ENCODE measurements at regions not wholly inside any gene's neighbourhood (a gene's known extent, or its start where the extent isn't known, plus 50 kb on each side); places are given as distances from the start of the nearest gene placed in this dataset.

DNA sequence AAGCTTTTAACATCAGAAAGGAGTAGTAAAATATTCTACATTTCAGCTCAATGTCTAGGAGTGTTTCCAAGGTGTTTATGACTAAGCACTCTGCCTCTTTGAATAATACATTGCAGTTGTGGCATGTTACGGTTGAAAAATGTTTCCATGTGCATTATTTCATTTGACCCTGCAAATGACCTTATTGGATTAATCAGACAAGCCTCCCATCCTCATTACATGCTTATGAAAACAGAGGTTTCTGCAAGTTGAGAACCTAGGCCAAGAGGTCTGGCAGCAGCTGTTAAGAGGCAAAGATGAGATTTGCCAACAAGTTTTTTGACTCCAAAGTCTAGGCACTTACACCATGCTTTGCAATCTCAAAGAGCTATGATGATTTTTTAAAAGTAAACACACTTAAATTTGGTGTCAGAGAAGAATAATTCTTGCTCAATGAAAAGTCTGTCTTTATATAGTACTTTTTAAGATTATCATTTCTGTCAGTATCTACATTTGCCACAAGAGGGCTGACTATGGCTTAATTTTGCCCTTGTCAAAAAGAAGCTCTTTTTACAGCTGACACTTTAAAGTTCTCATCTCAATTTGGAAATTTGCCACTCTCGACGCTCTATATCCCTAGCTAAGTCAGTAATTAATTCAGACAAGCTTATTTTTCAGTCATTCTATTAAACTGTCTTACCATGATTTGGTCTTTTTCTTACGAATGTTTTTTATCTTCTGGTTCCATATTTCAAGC, 260.6 kb downstream of the PAX3 start:
- intact Hi-C loops (cut with DNase I) = no loop called here
- H3K4me3 ChIP-seq = no peak overlapping the region
- H3K9me3 ChIP-seq = no peaks in the 10 kb centered on the region
- H3K27ac ChIP-seq = no peak overlapping the region
- TF ChIP-seq CTCF (IDR thresholded peaks at IDR 0.05) = no peak
- no peaks in the 10 kb centered on the region for H3K27me3 ChIP-seq
- H3K4me1 ChIP-seq = no peaks in the 10 kb centered on the region
- no peak for DNase-seq (ENCODE audit: low spot score in 2 of 2)
- no peaks in the 10 kb centered on the region for H3K36me3 ChIP-seq

GRCh38 chr2:222037211-222037610, 261.6 kb downstream of the PAX3 start:
- Histone ChIP-seq H3K4me1 (no peaks in the 10 kb centered on the region), H3K4me3 (no peak overlapping the region), H3K27me3 (no peaks in the 10 kb centered on the region), H3K36me3 (no peaks in the 10 kb centered on the region), H3K9me3 (no peaks in the 10 kb centered on the region), H3K27ac (no peak overlapping the region)
- intact Hi-C loops (cut with DNase I) = no loop called here
- TF ChIP-seq CTCF (IDR thresholded peaks at IDR 0.05) = no peak
- DNase-seq (ENCODE audit: low spot score in 2 of 2) = no peak

DNA sequence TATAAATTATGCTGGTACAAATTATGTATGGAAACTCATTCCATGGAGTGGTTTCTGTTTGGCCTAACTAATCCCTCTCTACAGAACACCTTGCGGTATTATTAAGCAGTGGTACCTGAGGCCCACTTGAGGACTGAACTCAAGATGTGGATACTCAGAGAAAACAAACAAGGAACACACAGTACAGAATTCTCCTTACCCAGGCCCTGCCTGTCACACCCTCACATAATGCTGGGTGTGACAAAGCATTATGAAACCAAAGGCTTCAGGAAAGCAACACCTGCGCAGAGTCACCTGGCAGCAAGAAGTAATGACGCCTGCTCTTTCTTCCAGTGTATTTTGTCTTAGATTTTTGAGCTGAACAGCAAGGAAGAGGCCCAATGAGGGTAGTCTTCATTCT, 264.7 kb downstream of the PAX3 start:
- H3K27me3 ChIP-seq = no peaks in the 10 kb centered on the region
- no peak overlapping the region for H3K4me3 ChIP-seq
- no peaks in the 10 kb centered on the region for H3K4me1 ChIP-seq
- H3K9me3 ChIP-seq = no peaks in the 10 kb centered on the region
- no peak for TF ChIP-seq CTCF (IDR thresholded peaks at IDR 0.05)
- H3K36me3 ChIP-seq = no peaks in the 10 kb centered on the region
- no peak overlapping the region for H3K27ac ChIP-seq
- intact Hi-C loops (cut with DNase I) = no loop called here
- no peak for DNase-seq (ENCODE audit: low spot score in 2 of 2)

DNA sequence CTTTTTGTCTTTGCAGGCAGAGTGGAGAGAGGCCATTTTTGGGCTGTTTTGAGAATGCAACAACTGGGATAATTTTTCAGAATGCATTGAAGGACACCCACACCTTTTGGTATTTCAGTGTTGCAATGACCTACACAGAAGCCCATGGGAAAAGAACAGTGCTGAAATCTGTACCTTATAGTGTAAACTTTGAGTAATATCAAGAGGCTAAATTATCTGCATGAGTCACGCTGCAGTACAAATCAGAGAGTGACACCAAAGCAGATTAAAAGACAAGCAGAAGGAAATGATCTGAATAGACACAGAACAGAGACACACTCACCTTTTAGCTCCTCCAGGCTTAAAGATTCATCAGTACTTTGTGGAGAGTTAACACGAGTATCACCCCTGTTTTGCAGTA, 265.3 kb downstream of the PAX3 start:
- no peaks in the 10 kb centered on the region for H3K4me1 ChIP-seq
- H3K9me3 ChIP-seq = no peaks in the 10 kb centered on the region
- TF ChIP-seq CTCF (IDR thresholded peaks at IDR 0.05) = no peak
- DNase-seq (ENCODE audit: low spot score in 2 of 2) = no peak
- intact Hi-C loops (cut with DNase I) = no loop called here
- H3K27me3 ChIP-seq = no peaks in the 10 kb centered on the region
- H3K36me3 ChIP-seq = no peaks in the 10 kb centered on the region
- H3K4me3 ChIP-seq = no peak overlapping the region
- no peak overlapping the region for H3K27ac ChIP-seq

- Histone ChIP-seq H3K27me3 (no peaks in the 10 kb centered on the region), H3K9me3 (no peaks in the 10 kb centered on the region), H3K4me1 (no peaks in the 10 kb centered on the region), H3K27ac (no peak overlapping the region), H3K36me3 (no peaks in the 10 kb centered on the region), H3K4me3 (no peak overlapping the region)
- intact Hi-C loops (cut with DNase I) = no loop called here
- no peak for DNase-seq (ENCODE audit: low spot score in 2 of 2)
- TF ChIP-seq CTCF (IDR thresholded peaks at IDR 0.05) = no peak
Observed at GRCh38 chr2:222025881-222026271, 272.9 kb downstream of the PAX3 start.

All from ascending aorta (tissue), 2 donors.